HCT116 (cell line): ENCODE measurements at regions not wholly inside any gene's neighbourhood (a gene's known extent, or its start where the extent isn't known, plus 50 kb on each side); places are given as distances from the start of the nearest gene placed in this dataset.

Source experiments
- ATAC-seq: fragments of 200-7000 bp; cut with Tn5 transposase; 2 replicates; pipeline ENCODE4 v1.9.1; 2020; ENCODE audit warnings: mild to moderate bottlenecking, moderate library complexity
- BruUV-seq: library from RNA; stranded (reverse); fragments of 400-500 nt; replicated peaks from 2 replicates; lab custom pipeline; 2021; lab: Mats Ljungman, UMichigan
- CTCF ChIA-PET: fragments of 300-600 bp; sonication (Branson Sonifier 250); formaldehyde crosslinking; loops from one replicate; lab custom pipeline; 2021; ENCODE audit warnings: antibody characterized with exemption; lab: Charles Lee
- POLR2A ChIA-PET: fragments of 300-600, 350-600 bp; sonication (Branson Sonifier 250); formaldehyde crosslinking; loops from one replicate; lab custom pipeline; 2021; ENCODE audit warnings: antibody characterized with exemption; lab: Charles Lee
- RAD21 ChIA-PET, 2 experiments: fragments of 300-600 bp; sonication (Branson Sonifier 250); formaldehyde crosslinking; loops; one replicate each; lab custom pipeline; 2023; ENCODE audit warnings: low total read pairs in 2 of 2; ENCODE audit not compliant: uncharacterized antibody in 2 of 2, unreplicated experiment in 2 of 2, low non-redundant PET in 1 of 2; lab: Charles Lee
- DNase-seq: peaks from one replicate; pipeline ENCODE4 v3.0.0-alpha.2; 2010; ENCODE audit warnings: low read depth, low spot score
- H2AFZ ChIP-seq: fragments of 200-600 bp; shearing (Covaris generic), sonication (generic); 2 replicates; pipeline ENCODE4 v1.6.1; 2017; ENCODE audit warnings: low read depth, mixed run types, mixed read lengths, antibody characterized with exemption, low read length; ENCODE audit not compliant: poor library complexity, severe bottlenecking
- H3K27ac ChIP-seq: 2 replicates; pipeline ENCODE4 v1.5.1; 2012; ENCODE audit warnings: low read depth, low read length
- H3K27me3 ChIP-seq: fragments of 200-600 bp; sonication (generic); 2 replicates; pipeline ENCODE4 v1.6.1; 2016; ENCODE audit warnings: mixed run types, low read length, mixed read lengths; ENCODE audit not compliant: insufficient read depth
- H3K36me3 ChIP-seq, 2 experiments: fragments of 200-500 bp in 1 of 2; fragments of 200-600 bp in 1 of 2; sonication (Bioruptor generic) in 1 of 2; sonication (generic) in 1 of 2; 2 replicates each; pipeline versions ENCODE4 v1.5.1 to v1.6.1; 2014 to 2016; ENCODE audit warnings: low read length in 2 of 2, inconsistent platforms in 1 of 2, mixed read lengths in 1 of 2, mixed run types in 1 of 2; ENCODE audit not compliant: insufficient read depth in 2 of 2, control insufficient read depth in 1 of 2
- H3K4me1 ChIP-seq, 2 experiments: fragments of 200-600 bp in 1 of 2; sonication (generic) in 1 of 2; 2 replicates each; pipeline versions ENCODE4 v1.5.1 to v1.6.1; 2012 to 2017; ENCODE audit warnings: low read length in 2 of 2, inconsistent platforms in 1 of 2, mild to moderate bottlenecking in 1 of 2, mixed read lengths in 1 of 2, mixed run types in 1 of 2, moderate library complexity in 1 of 2; ENCODE audit not compliant: insufficient read depth in 2 of 2, control insufficient read depth in 1 of 2
- H3K4me2 ChIP-seq: fragments of 200-600 bp; sonication (generic); 2 replicates; pipeline ENCODE4 v1.6.1; 2017; ENCODE audit warnings: mixed run types, low read length, mixed read lengths
- H3K4me3 ChIP-seq, 2 experiments: fragments of 200-600 bp in 1 of 2; sonication (generic) in 1 of 2; replicated peaks in 1 of 2; 2 replicates each; pipeline ENCODE4 v1.5.1; 2011 to 2016; ENCODE audit warnings: low read length in 2 of 2, control low read depth in 1 of 2, low read depth in 1 of 2, mild to moderate bottlenecking in 1 of 2, mixed read lengths in 1 of 2, mixed run types in 1 of 2
- H3K79me2 ChIP-seq: fragments of 200-600 bp; sonication (generic); 2 replicates; pipeline ENCODE4 v1.6.1; 2017; ENCODE audit warnings: mild to moderate bottlenecking, mixed run types, low read length, moderate library complexity, mixed read lengths; ENCODE audit not compliant: insufficient read depth
- H3K9ac ChIP-seq: fragments of 200-600 bp; sonication (generic); 2 replicates; pipeline ENCODE4 v1.6.1; 2016; ENCODE audit warnings: low read length, mixed read lengths
- H3K9me2 ChIP-seq: fragments of 200-600 bp; sonication (generic), shearing (Covaris generic); 2 replicates; pipeline ENCODE4 v1.6.1; 2017; ENCODE audit warnings: mixed run types, mild to moderate bottlenecking, moderate library complexity; ENCODE audit not compliant: insufficient read depth
- H3K9me3 ChIP-seq, 2 experiments: fragments of 200-500 bp in 1 of 2; fragments of 200-600 bp in 1 of 2; sonication (Bioruptor generic) in 1 of 2; sonication (generic) in 1 of 2; 2 replicates each; pipeline ENCODE4 v1.6.1; 2014 to 2017; ENCODE audit warnings: low read length in 2 of 2, mixed read lengths in 2 of 2, inconsistent platforms in 1 of 2, low read depth in 1 of 2, mild to moderate bottlenecking in 1 of 2, mixed run types in 1 of 2, moderate library complexity in 1 of 2; ENCODE audit not compliant: control insufficient read depth in 1 of 2, insufficient read depth in 1 of 2
- H4K20me1 ChIP-seq: fragments of 200-600 bp; sonication (generic), shearing (Covaris generic); 2 replicates; pipeline ENCODE4 v1.6.1; 2017; ENCODE audit warnings: mixed run types, mild to moderate bottlenecking, moderate library complexity; ENCODE audit not compliant: insufficient read depth
- CBX3 ChIP-seq: IDR thresholded peaks from 2 replicates; pipeline ENCODE4 v1.6.1; 2012; ENCODE audit warnings: low read depth
- EGR1 ChIP-seq: IDR thresholded peaks from 2 replicates; pipeline ENCODE4 v1.6.1; 2012; ENCODE audit warnings: low read depth
- ELF1 ChIP-seq: IDR thresholded peaks from 2 replicates; pipeline ENCODE4 v1.6.1; 2012; ENCODE audit warnings: low read depth, borderline replicate concordance
- EZH2 ChIP-seq: fragments of 200-600 bp; sonication (generic); IDR thresholded peaks from 2 replicates; pipeline ENCODE4 v1.6.1; 2017; ENCODE audit warnings: antibody characterized with exemption, mixed run types
- EZH2phosphoT487 ChIP-seq: fragments of 200-600 bp; IDR thresholded peaks from 2 replicates; pipeline ENCODE4 v1.6.1; 2018; ENCODE audit warnings: antibody characterized with exemption, borderline replicate concordance
- FOSL1 ChIP-seq: IDR thresholded peaks from 2 replicates; pipeline ENCODE4 v1.6.1; 2012; ENCODE audit warnings: low read depth
- JUND ChIP-seq: IDR thresholded peaks from 2 replicates; pipeline ENCODE4 v1.6.1; 2012
- POLR2A ChIP-seq: IDR thresholded peaks from 2 replicates; pipeline ENCODE4 v1.7.0; 2011; ENCODE audit warnings: borderline replicate concordance; ENCODE audit not compliant: insufficient read depth, insufficient read length; ENCODE audit errors: extremely low read depth
- POLR2AphosphoS5 ChIP-seq: IDR thresholded peaks from 2 replicates; pipeline ENCODE4 v1.6.1; 2011; ENCODE audit warnings: mild to moderate bottlenecking, low read depth, low read length, moderate library complexity
- RAD21 ChIP-seq: IDR thresholded peaks from 2 replicates; pipeline ENCODE4 v1.6.1; 2012; ENCODE audit warnings: low read depth, mild to moderate bottlenecking
- REST ChIP-seq: IDR thresholded peaks from 2 replicates; pipeline ENCODE4 v1.6.1; 2012; ENCODE audit warnings: low read depth
- SIN3A ChIP-seq: IDR thresholded peaks from 2 replicates; pipeline ENCODE4 v1.6.1; 2012; ENCODE audit warnings: low read depth
- SP1 ChIP-seq: IDR thresholded peaks from 2 replicates; pipeline ENCODE4 v1.6.1; 2012; ENCODE audit warnings: low read depth
- YY1 ChIP-seq: IDR thresholded peaks from 2 replicates; pipeline ENCODE4 v1.6.1; 2011; ENCODE audit warnings: low read length, low read depth, moderate library complexity, mild to moderate bottlenecking; ENCODE audit not compliant: insufficient replicate concordance; ENCODE audit errors: extremely low read depth
- ZNF274 ChIP-seq: fragments of 200-500 bp; sonication (Bioruptor generic); IDR thresholded peaks from 2 replicates; pipeline ENCODE4 v1.6.1; 2014; ENCODE audit warnings: mild to moderate bottlenecking, low read depth, low read length, inconsistent platforms
- intact Hi-C: fragments of 100-400 bp; cut with micrococcal nuclease; formaldehyde crosslinking; loops from 2 replicates; pipeline ENCODE4 v1.10.0; 2022
- TF ChIP-seq, protein P1 (sequence below): IDR thresholded peaks from 2 replicates; pipeline ENCODE4 v1.6.1; 2011; ENCODE audit warnings: mild to moderate bottlenecking, low read length, moderate library complexity; ENCODE audit not compliant: insufficient replicate concordance; ENCODE audit errors: extremely low read depth
- TF ChIP-seq, protein P2 (sequence below): IDR thresholded peaks from 2 replicates; pipeline ENCODE4 v1.6.1; 2012

DNA sequence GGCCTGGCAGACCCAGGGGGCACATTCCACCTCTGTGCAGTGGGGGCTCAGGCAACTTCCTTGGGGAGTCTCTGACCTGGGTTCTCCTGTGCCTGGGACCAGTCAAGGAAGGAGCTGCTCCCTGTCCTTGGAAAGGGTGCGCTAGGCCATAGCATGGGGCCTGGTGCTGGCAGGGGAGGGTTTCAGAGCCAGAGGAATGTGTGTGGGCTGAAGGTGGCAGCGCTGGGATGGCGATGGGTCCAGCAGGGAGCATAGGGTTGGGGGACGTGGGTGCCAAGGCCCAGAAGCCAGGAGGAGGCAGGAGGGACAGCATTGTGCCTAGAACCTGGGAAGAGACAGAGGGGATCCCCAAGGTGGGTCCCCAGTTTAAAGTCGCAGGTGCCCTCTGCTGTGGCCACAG is 66.3 kb upstream of the TUBA3E start (continued):
- no peak for TF ChIP-seq REST
- TF ChIP-seq, protein P1, sequence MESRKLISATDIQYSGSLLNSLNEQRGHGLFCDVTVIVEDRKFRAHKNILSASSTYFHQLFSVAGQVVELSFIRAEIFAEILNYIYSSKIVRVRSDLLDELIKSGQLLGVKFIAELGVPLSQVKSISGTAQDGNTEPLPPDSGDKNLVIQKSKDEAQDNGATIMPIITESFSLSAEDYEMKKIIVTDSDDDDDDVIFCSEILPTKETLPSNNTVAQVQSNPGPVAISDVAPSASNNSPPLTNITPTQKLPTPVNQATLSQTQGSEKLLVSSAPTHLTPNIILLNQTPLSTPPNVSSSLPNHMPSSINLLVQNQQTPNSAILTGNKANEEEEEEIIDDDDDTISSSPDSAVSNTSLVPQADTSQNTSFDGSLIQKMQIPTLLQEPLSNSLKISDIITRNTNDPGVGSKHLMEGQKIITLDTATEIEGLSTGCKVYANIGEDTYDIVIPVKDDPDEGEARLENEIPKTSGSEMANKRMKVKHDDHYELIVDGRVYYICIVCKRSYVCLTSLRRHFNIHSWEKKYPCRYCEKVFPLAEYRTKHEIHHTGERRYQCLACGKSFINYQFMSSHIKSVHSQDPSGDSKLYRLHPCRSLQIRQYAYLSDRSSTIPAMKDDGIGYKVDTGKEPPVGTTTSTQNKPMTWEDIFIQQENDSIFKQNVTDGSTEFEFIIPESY, result no peak
- no peak for TF ChIP-seq CBX3

DNA sequence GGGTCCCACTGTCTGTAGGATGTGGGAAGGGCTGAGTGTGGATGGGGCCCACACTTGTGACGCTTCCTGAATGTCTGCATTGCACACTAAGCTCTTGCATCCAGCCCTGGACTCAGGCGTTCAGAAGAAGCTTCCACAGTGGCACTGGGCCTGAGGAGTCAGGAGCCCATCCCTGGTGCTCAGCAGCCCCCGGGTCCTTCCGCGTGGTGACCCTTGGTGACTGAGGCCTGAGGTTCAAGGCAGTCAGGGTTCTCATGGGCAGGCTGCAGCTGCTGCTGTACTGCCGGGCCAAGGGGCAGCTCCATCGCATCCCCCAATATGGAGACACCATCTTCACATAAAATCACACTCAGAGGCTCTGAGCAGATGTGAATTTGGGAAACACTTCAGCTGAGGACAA is 65.8 kb upstream of the TUBA3E start:
- intact Hi-C loops, result no loop called here
- no peak overlapping the region for H3K27ac ChIP-seq
- ChIA-PET CTCF (no interaction called here), POLR2A (no interaction called here), RAD21 (no interaction called here)
- no TSS peak for BruUV-seq
- no peak overlapping the region for H3K9ac ChIP-seq
- no peak for DNase-seq
- H3K79me2 ChIP-seq, result no peaks in the 10 kb centered on the region
- no peak for ATAC-seq
- no peaks in the 10 kb centered on the region for H3K36me3 ChIP-seq
- H4K20me1 ChIP-seq, result no peaks in the 10 kb centered on the region
- H3K4me3 ChIP-seq, result no peak overlapping the region
- no peaks in the 10 kb centered on the region for H3K9me2 ChIP-seq
- no peak overlapping the region for H2AFZ ChIP-seq
- peaks cover 5% of the 10 kb centered on the region; the same call in 1 of the 2 replicates for H3K27me3 ChIP-seq
- no peaks in the 10 kb centered on the region for H3K9me3 ChIP-seq
- no peak overlapping the region for H3K4me2 ChIP-seq
- no peaks in the 10 kb centered on the region for H3K4me1 ChIP-seq
- no peak for TF ChIP-seq YY1
- TF ChIP-seq, protein P2, sequence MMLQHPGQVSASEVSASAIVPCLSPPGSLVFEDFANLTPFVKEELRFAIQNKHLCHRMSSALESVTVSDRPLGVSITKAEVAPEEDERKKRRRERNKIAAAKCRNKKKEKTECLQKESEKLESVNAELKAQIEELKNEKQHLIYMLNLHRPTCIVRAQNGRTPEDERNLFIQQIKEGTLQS, result no peak
- no peak for TF ChIP-seq REST
- no peak for TF ChIP-seq CBX3
- no peak for TF ChIP-seq ZNF274
- TF ChIP-seq POLR2AphosphoS5, result no peak
- TF ChIP-seq EZH2phosphoT487, result no peak
- TF ChIP-seq FOSL1, result no peak
- no peak for TF ChIP-seq RAD21
- TF ChIP-seq ELF1, result no peak
- no peak for TF ChIP-seq SP1
- no peak for TF ChIP-seq JUND
- TF ChIP-seq SIN3A, result no peak
- no peak for TF ChIP-seq EGR1
- no peak for TF ChIP-seq EZH2
- no peak for TF ChIP-seq POLR2A
